Right lobe of liver (tissue), 6 donors: ENCODE measurements at regions not wholly inside any gene's neighbourhood (a gene's known extent, or its start where the extent isn't known, plus 50 kb on each side); places are given as distances from the start of the nearest gene placed in this dataset.

Experiments
- ATAC-seq, 4 donors: fragments of 200-7000 bp; cut with Tn5 transposase; one replicate each; pipeline ENCODE4 v1.9.1; 2020; ENCODE audit warnings: mild to moderate bottlenecking in 4 of 4, moderate library complexity in 4 of 4
- DNase-seq, 3 donors: peaks; one replicate each; pipeline ENCODE4 v3.0.0-alpha.2; 2020
- H3K27ac ChIP-seq, 3 donors: fragments of 200-600 bp; one replicate each; pipeline ENCODE4 v1.8.0; 2022
- H3K27me3 ChIP-seq, 2 donors: fragments of 200-600 bp; one replicate each; pipeline ENCODE4 v1.8.0; 2022
- H3K36me3 ChIP-seq, 4 donors: fragments of 200-600 bp; sonication (generic) in 1 of 4; one replicate each; pipeline versions ENCODE4 v1.5.1 to v1.8.0; 2017 to 2022; ENCODE audit warnings: control low read depth in 1 of 4
- H3K4me1 ChIP-seq, 4 donors: fragments of 200-600 bp; sonication (generic) in 1 of 4; one replicate each; pipeline versions ENCODE4 v1.5.1 to v1.8.0; 2017 to 2022; ENCODE audit warnings: control low read depth in 1 of 4
- H3K4me3 ChIP-seq, 3 donors: fragments of 200-600 bp; one replicate each; pipeline ENCODE4 v1.8.0; 2022
- H3K9me3 ChIP-seq, 4 donors: fragments of 200-600 bp; sonication (generic) in 1 of 4; one replicate each; pipeline versions ENCODE4 v1.5.1 to v1.8.0; 2017 to 2022; ENCODE audit warnings: control low read depth in 1 of 4
- POLR2A ChIP-seq: fragments of 450-650 bp; IDR thresholded peaks from one replicate; pipeline ENCODE4 v1.6.1; 2017; ENCODE audit warnings: antibody characterized with exemption, mild to moderate bottlenecking
- WGBS: methylation state at CpG from one replicate; pipeline ENCODE4 v1.1.6; 2018; ENCODE audit warnings: low coverage, low lambda C conversion rate; ENCODE audit not compliant: insufficient coverage; ENCODE audit errors: missing lambda C conversion rate; 5-methylcytosine and 5-hydroxymethylcytosine counted together
- intact Hi-C, 2 donors: fragments of 100-400 bp; cut with DNase I; formaldehyde crosslinking; loops; one replicate each; pipeline versions ENCODE4 v1.11.2 to v1.14.1; 2022
- TF ChIP-seq, protein P1 (sequence below), 4 donors: fragments of 200-600 bp in 3 of 4; fragments of 450-650 bp in 1 of 4; IDR thresholded peaks; one replicate each; pipeline versions ENCODE4 v1.5.1 to v1.8.0; 2016 to 2022; ENCODE audit warnings: antibody characterized with exemption in 4 of 4, mild to moderate bottlenecking in 2 of 4
- donor health status: DM: no; HTN: yes; CAD: no.
- donor health status: DM: no; HTN: no; CAD: no.
- donor health status: DM: no; HTN: no; CAD: no.
- donor health status: DM: no; HTN: yes; CAD: no.
- donor health status: DM: no; HTN: yes; CAD: no.

DNA sequence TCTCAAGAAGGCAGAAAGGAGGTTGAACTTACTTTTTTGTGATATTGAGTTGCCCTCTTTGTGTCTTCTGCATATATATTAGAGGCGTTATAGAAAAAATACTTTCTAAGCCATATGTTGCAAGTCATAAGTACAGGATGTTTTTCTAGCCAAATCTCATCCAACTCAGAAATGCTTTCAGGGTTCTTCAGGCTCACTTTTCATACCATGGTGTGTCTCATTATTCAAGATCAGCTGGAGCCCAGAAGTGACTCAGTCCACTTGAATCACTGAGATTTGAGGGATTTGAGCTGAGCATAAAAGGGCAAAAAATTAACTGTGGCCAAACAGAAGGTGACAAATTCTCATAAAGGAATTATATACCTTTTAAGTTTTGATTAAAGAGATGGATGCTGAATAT lies 157.3 kb downstream of the WNT5A start:
- H3K4me3 ChIP-seq = no peak overlapping the region
- no peaks in the 10 kb centered on the region for H3K4me1 ChIP-seq
- ATAC-seq = no peak
- 33% methylated on average over 1 of the region's 1 CpG for WGBS
- no peaks in the 10 kb centered on the region for H3K36me3 ChIP-seq
- no peak for DNase-seq
- intact Hi-C loops = no loop called here
- H3K27ac ChIP-seq = no peak overlapping the region
- no peaks in the 10 kb centered on the region for H3K9me3 ChIP-seq
- TF ChIP-seq POLR2A = no peak
- TF ChIP-seq, protein P1, sequence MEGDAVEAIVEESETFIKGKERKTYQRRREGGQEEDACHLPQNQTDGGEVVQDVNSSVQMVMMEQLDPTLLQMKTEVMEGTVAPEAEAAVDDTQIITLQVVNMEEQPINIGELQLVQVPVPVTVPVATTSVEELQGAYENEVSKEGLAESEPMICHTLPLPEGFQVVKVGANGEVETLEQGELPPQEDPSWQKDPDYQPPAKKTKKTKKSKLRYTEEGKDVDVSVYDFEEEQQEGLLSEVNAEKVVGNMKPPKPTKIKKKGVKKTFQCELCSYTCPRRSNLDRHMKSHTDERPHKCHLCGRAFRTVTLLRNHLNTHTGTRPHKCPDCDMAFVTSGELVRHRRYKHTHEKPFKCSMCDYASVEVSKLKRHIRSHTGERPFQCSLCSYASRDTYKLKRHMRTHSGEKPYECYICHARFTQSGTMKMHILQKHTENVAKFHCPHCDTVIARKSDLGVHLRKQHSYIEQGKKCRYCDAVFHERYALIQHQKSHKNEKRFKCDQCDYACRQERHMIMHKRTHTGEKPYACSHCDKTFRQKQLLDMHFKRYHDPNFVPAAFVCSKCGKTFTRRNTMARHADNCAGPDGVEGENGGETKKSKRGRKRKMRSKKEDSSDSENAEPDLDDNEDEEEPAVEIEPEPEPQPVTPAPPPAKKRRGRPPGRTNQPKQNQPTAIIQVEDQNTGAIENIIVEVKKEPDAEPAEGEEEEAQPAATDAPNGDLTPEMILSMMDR (IDR thresholded peaks at IDR 0.05) = no peak
- no peaks in the 10 kb centered on the region for H3K27me3 ChIP-seq

- 68% methylated on average over 2 of the region's 2 CpGs for WGBS
- Histone ChIP-seq H3K27me3 (no peaks in the 10 kb centered on the region), H3K36me3 (no peaks in the 10 kb centered on the region), H3K4me1 (no peaks in the 10 kb centered on the region), H3K4me3 (no peak overlapping the region), H3K9me3 (no peaks in the 10 kb centered on the region), H3K27ac (no peak overlapping the region)
- DNase-seq (no peak), ATAC-seq (no peak)
- TF ChIP-seq, protein P1 (IDR thresholded peaks at IDR 0.05) = no peak
- no peak for TF ChIP-seq POLR2A
- intact Hi-C loops = no loop called here
Measured at GRCh38 chr3:55327131-55327920, 159.8 kb downstream of the WNT5A start.

DNA sequence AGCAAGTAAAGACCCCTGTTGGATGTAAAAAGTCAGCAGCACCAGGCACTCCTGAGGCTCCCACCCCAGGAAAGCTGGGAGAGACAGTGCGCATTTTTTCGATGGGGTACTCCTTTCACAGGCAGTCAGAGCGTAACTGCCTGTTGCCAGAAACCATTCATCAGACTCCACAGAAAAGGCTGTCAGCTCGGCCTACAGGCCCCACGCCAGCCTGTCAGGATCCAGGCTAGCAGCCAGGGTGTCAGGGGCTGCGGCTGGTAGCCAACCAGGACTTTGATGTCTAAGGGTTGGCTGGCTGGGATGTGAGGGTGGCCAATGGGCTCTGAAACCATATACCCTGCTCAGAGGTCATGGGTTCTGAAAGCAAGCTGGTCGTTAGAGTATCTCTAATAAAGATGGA lies 164.5 kb downstream of the WNT5A start:
- intact Hi-C loops = no loop called here
- Histone ChIP-seq H3K4me3 (no peak overlapping the region), H3K9me3 (no peaks in the 10 kb centered on the region), H3K36me3 (no peaks in the 10 kb centered on the region), H3K27ac (no peak overlapping the region), H3K4me1 (no peaks in the 10 kb centered on the region), H3K27me3 (no peaks in the 10 kb centered on the region)
- ATAC-seq (no peak), DNase-seq (no peak)
- TF ChIP-seq, protein P1 (IDR thresholded peaks at IDR 0.05) = no peak
- TF ChIP-seq POLR2A = no peak
- WGBS = 24% methylated on average over 3 of the region's 7 CpGs

GRCh38 chr3:55320928-55321327 lies 166.2 kb downstream of the WNT5A start:
- 56% methylated on average over 1 of the region's 1 CpG for WGBS
- H3K36me3 ChIP-seq = no peaks in the 10 kb centered on the region
- no peaks in the 10 kb centered on the region for H3K4me1 ChIP-seq
- no peak for TF ChIP-seq POLR2A
- TF ChIP-seq, protein P1 (IDR thresholded peaks at IDR 0.05) = no peak
- H3K4me3 ChIP-seq = no peak overlapping the region
- intact Hi-C loops = no loop called here
- no peaks in the 10 kb centered on the region for H3K27me3 ChIP-seq
- DNase-seq (no peak), ATAC-seq (no peak)
- H3K27ac ChIP-seq = no peak overlapping the region
- no peaks in the 10 kb centered on the region for H3K9me3 ChIP-seq
